GM23338 (cell line): ENCODE measurements at regions not wholly inside any gene's neighbourhood (a gene's known extent, or its start where the extent isn't known, plus 50 kb on each side); places are given as distances from the start of the nearest gene placed in this dataset.

Source experiments
- CTCF ChIP-seq, 2 experiments: fragments of 200-600 bp in 1 of 2; sonication (generic) in 1 of 2; conservative IDR thresholded peaks; 2 replicates each; pipeline versions ENCODE4 v1.5.1 to v1.6.1; 2016 to 2017; ENCODE audit warnings: antibody characterized with exemption in 2 of 2, low read depth in 2 of 2, mild to moderate bottlenecking in 2 of 2, moderate library complexity in 1 of 2
- EZH2 ChIP-seq: fragments of 200-600 bp; sonication (generic); IDR thresholded peaks from one replicate; pipeline ENCODE4 v1.8.0; 2017; ENCODE audit warnings: antibody characterized with exemption, mild to moderate bottlenecking, low read depth; ENCODE audit not compliant: unreplicated experiment
- EZH2phosphoT487 ChIP-seq: fragments of 200-600 bp; sonication (generic); IDR thresholded peaks from one replicate; pipeline ENCODE4 v1.8.1; 2018; ENCODE audit warnings: antibody characterized with exemption; ENCODE audit not compliant: unreplicated experiment
- JUNB ChIP-seq: IDR thresholded peaks from one replicate; pipeline ENCODE4 v1.6.1; 2016; ENCODE audit warnings: antibody characterized with exemption; ENCODE audit not compliant: unreplicated experiment
- POLR2AphosphoS5 ChIP-seq: IDR thresholded peaks from 2 replicates; pipeline ENCODE4 v1.6.1; 2016; ENCODE audit warnings: antibody characterized with exemption, low read depth
- REST ChIP-seq: IDR thresholded peaks from one replicate; pipeline ENCODE4 v1.6.1; 2018; ENCODE audit warnings: antibody characterized with exemption; ENCODE audit not compliant: unreplicated experiment
- ZNF331 ChIP-seq: fragments of 250-450 bp; sonication (Bioruptor Pico); IDR thresholded peaks from 2 replicates; pipeline ENCODE4 v1.5.0; 2020; ENCODE audit warnings: low read depth, mild to moderate bottlenecking, moderate library complexity

GRCh38 chr15:62394079-62394478 is 229.0 kb upstream of the C2CD4B start:
- no peak for TF ChIP-seq CTCF (conservative IDR thresholded peaks at IDR 0.05; ENCODE audit: low read depth in 2 of 2)
- no peak for TF ChIP-seq EZH2
- TF ChIP-seq JUNB, result no peak
- no peak for TF ChIP-seq ZNF331 (CRISPR knock-in tag)
- no peak for TF ChIP-seq REST
- TF ChIP-seq POLR2AphosphoS5, result no peak
- no peak for TF ChIP-seq EZH2phosphoT487
